ENCODE measurements at regions not wholly inside any gene's neighbourhood (a gene's known extent, or its start where the extent isn't known, plus 50 kb on each side); places are given as distances from the start of the nearest gene placed in this dataset.

- H3K4me3 Mint-ChIP-seq: no peak overlapping the region
- intact Hi-C loops (cut with micrococcal nuclease): no loop called here
- no peaks in the 10 kb centered on the region for H3K36me3 Mint-ChIP-seq (ENCODE audit: low read depth)
- no peaks in the 10 kb centered on the region for H3K9me3 Mint-ChIP-seq
- H3K27me3 Mint-ChIP-seq (ENCODE audit: low read depth): no peaks in the 10 kb centered on the region
- CTCF ChIA-PET: no interaction called here
- no peak for DNase-seq
- no peaks in the 10 kb centered on the region for H3K4me1 Mint-ChIP-seq (ENCODE audit: low read depth)
- H3K27ac Mint-ChIP-seq: no peak overlapping the region
Measured at GRCh38 chr22:47300698-47301405, 538.4 kb downstream of the TBC1D22A start.

- no peaks in the 10 kb centered on the region for H3K36me3 Mint-ChIP-seq (ENCODE audit: low read depth)
- H3K4me3 Mint-ChIP-seq: no peak overlapping the region
- CTCF ChIA-PET: no interaction called here
- H3K4me1 Mint-ChIP-seq (ENCODE audit: low read depth): no peaks in the 10 kb centered on the region
- no peak for DNase-seq
- no peak overlapping the region for H3K27ac Mint-ChIP-seq
- H3K9me3 Mint-ChIP-seq: no peaks in the 10 kb centered on the region
- no peaks in the 10 kb centered on the region for H3K27me3 Mint-ChIP-seq (ENCODE audit: low read depth)
- intact Hi-C loops (cut with micrococcal nuclease): no loop called here
Measured at GRCh38 chr22:47299863-47300697, 537.6 kb downstream of the TBC1D22A start.

- no peaks in the 10 kb centered on the region for H3K36me3 Mint-ChIP-seq (ENCODE audit: low read depth)
- no peaks in the 10 kb centered on the region for H3K9me3 Mint-ChIP-seq
- CTCF ChIA-PET: no interaction called here
- intact Hi-C loops (cut with micrococcal nuclease): no loop called here
- no peak overlapping the region for H3K27ac Mint-ChIP-seq
- no peak for DNase-seq
- H3K4me3 Mint-ChIP-seq: no peak overlapping the region
- no peaks in the 10 kb centered on the region for H3K27me3 Mint-ChIP-seq (ENCODE audit: low read depth)
- H3K4me1 Mint-ChIP-seq (ENCODE audit: low read depth): no peaks in the 10 kb centered on the region
Measured at GRCh38 chr22:47299211-47299862, 536.9 kb downstream of the TBC1D22A start.

- no peak overlapping the region for H3K4me3 Mint-ChIP-seq
- no peak overlapping the region for H3K27ac Mint-ChIP-seq
- intact Hi-C loops (cut with micrococcal nuclease): no loop called here
- no peaks in the 10 kb centered on the region for H3K9me3 Mint-ChIP-seq
- no peaks in the 10 kb centered on the region for H3K4me1 Mint-ChIP-seq (ENCODE audit: low read depth)
- peaks cover 2% of the 10 kb centered on the region for H3K27me3 Mint-ChIP-seq (ENCODE audit: low read depth)
- DNase-seq: no peak
- H3K36me3 Mint-ChIP-seq (ENCODE audit: low read depth): no peaks in the 10 kb centered on the region
- CTCF ChIA-PET: no interaction called here
Measured at GRCh38 chr22:47298017-47298785, 535.8 kb downstream of the TBC1D22A start.

GRCh38 chr22:47297261-47298016 is 535.0 kb downstream of the TBC1D22A start:
- Mint-ChIP-seq H3K36me3 (ENCODE audit: low read depth) (no peaks in the 10 kb centered on the region), H3K27ac (no peak overlapping the region), H3K4me1 (ENCODE audit: low read depth) (no peaks in the 10 kb centered on the region), H3K27me3 (ENCODE audit: low read depth) (peaks cover 2% of the 10 kb centered on the region), H3K4me3 (no peak overlapping the region), H3K9me3 (no peaks in the 10 kb centered on the region)
- CTCF ChIA-PET: no interaction called here
- intact Hi-C loops (cut with micrococcal nuclease): no loop called here
- no peak for DNase-seq

- intact Hi-C loops (cut with micrococcal nuclease): no loop called here
- H3K36me3 Mint-ChIP-seq (ENCODE audit: low read depth): no peaks in the 10 kb centered on the region
Measured at GRCh38 chr22:47296405-47297260, 534.2 kb downstream of the TBC1D22A start.

GRCh38 chr22:47295982-47296381 is 533.5 kb downstream of the TBC1D22A start:
- Mint-ChIP-seq H3K4me1 (ENCODE audit: low read depth) (no peaks in the 10 kb centered on the region), H3K27me3 (ENCODE audit: low read depth) (peaks cover 2% of the 10 kb centered on the region), H3K4me3 (no peak overlapping the region), H3K36me3 (ENCODE audit: low read depth) (no peaks in the 10 kb centered on the region), H3K9me3 (no peaks in the 10 kb centered on the region), H3K27ac (no peak overlapping the region)
- no peak for DNase-seq
- CTCF ChIA-PET: no interaction called here
- intact Hi-C loops (cut with micrococcal nuclease): no loop called here

More at GRCh38 chr22:47296405-47297260, 534.2 kb downstream of the TBC1D22A start:
- H3K27ac Mint-ChIP-seq: no peak overlapping the region
- CTCF ChIA-PET: no interaction called here
- no peak overlapping the region for H3K4me3 Mint-ChIP-seq
- peaks cover 2% of the 10 kb centered on the region for H3K27me3 Mint-ChIP-seq (ENCODE audit: low read depth)
- DNase-seq: no peak
- H3K4me1 Mint-ChIP-seq (ENCODE audit: low read depth): no peaks in the 10 kb centered on the region
- H3K9me3 Mint-ChIP-seq: no peaks in the 10 kb centered on the region

GRCh38 chr22:47295226-47295901 is 532.9 kb downstream of the TBC1D22A start:
- no peaks in the 10 kb centered on the region for H3K9me3 Mint-ChIP-seq
- CTCF ChIA-PET: no interaction called here
- H3K27ac Mint-ChIP-seq: no peak overlapping the region
- intact Hi-C loops (cut with micrococcal nuclease): no loop called here
- no peaks in the 10 kb centered on the region for H3K4me1 Mint-ChIP-seq (ENCODE audit: low read depth)
- H3K4me3 Mint-ChIP-seq: no peak overlapping the region
- no peak for DNase-seq
- H3K27me3 Mint-ChIP-seq (ENCODE audit: low read depth): peaks cover 2% of the 10 kb centered on the region
- H3K36me3 Mint-ChIP-seq (ENCODE audit: low read depth): no peaks in the 10 kb centered on the region

- H3K27ac Mint-ChIP-seq: no peak overlapping the region
- H3K9me3 Mint-ChIP-seq: no peaks in the 10 kb centered on the region
- no peaks in the 10 kb centered on the region for H3K4me1 Mint-ChIP-seq (ENCODE audit: low read depth)
- H3K4me3 Mint-ChIP-seq: no peak overlapping the region
- H3K27me3 Mint-ChIP-seq (ENCODE audit: low read depth): peaks cover 2% of the 10 kb centered on the region
- CTCF ChIA-PET: no interaction called here
- DNase-seq: no peak
- no peaks in the 10 kb centered on the region for H3K36me3 Mint-ChIP-seq (ENCODE audit: low read depth)
- intact Hi-C loops (cut with micrococcal nuclease): no loop called here
Measured at GRCh38 chr22:47294576-47294975, 532.1 kb downstream of the TBC1D22A start.

GRCh38 chr22:47294222-47294532 is 531.7 kb downstream of the TBC1D22A start:
- Mint-ChIP-seq H3K9me3 (no peaks in the 10 kb centered on the region), H3K4me1 (ENCODE audit: low read depth) (no peaks in the 10 kb centered on the region), H3K4me3 (no peak overlapping the region), H3K27me3 (ENCODE audit: low read depth) (peaks cover 2% of the 10 kb centered on the region), H3K36me3 (ENCODE audit: low read depth) (no peaks in the 10 kb centered on the region), H3K27ac (no peak overlapping the region)
- CTCF ChIA-PET: no interaction called here
- no peak for DNase-seq
- intact Hi-C loops (cut with micrococcal nuclease): no loop called here

All from activated naive CD4-positive, alpha-beta T cell treated with anti-CD3 and anti-CD28 coated beads for 36 hours (primary cell).